Spleen (tissue), 7 donors: ENCODE measurements at regions not wholly inside any gene's neighbourhood (a gene's known extent, or its start where the extent isn't known, plus 50 kb on each side); places are given as distances from the start of the nearest gene placed in this dataset.

Experiments used
- POLR2A ChIP-seq, 3 donors: fragments of 450-650 bp; IDR thresholded peaks; one replicate each; pipeline ENCODE4 v1.5.1; 2017; ENCODE audit warnings: antibody characterized with exemption in 3 of 3, mild to moderate bottlenecking in 1 of 3
- POLR2AphosphoS5 ChIP-seq, 3 donors: sonication (generic); formaldehyde crosslinking; IDR thresholded peaks; one replicate each; pipeline ENCODE4 v1.5.1; 2017; ENCODE audit warnings: antibody characterized with exemption in 3 of 3
- TF ChIP-seq, protein P1 (sequence below), 11 experiments: fragments of 200-600 bp in 7 of 11; fragments of 450-650 bp in 4 of 11; sonication (generic) in 4 of 11; IDR thresholded peaks in 8 of 11; conservative IDR thresholded peaks in 3 of 11; 1 replicate in 7 of 11; 2 replicates in 4 of 11; pipeline versions ENCODE4 v1.4.0 to v1.8.0; 2016 to 2021; ENCODE audit warnings: antibody characterized with exemption in 11 of 11, inconsistent platforms in 4 of 11, mild to moderate bottlenecking in 1 of 11
- donor health status: DM: no; HTN: no; CAD: no; lungs with moderate emphysema.
- donor health status: DM: no; HTN: no; CAD: no.
- donor health status: DM: no; HTN: no; CAD: no.

DNA sequence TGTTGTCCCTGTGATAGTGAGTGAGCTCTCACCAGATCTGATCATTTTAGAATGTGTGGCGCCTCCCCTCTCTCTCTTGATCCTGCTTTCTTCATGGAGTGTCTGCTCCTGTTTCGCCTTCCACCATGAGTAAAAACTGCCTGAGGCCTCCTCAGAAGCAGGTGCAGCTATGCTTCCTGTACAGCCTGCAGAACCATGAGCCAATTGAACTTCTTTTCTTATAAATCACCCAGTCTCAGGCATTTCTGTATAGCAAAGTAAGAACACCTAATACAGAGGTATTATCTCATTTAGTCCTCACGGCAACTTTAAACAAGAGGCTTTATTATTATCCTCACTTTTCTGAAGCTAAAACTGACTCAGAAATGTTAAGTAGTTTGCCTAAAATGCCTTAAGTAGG, 81.3 kb upstream of the BTG1 start:
- no peak for TF ChIP-seq POLR2AphosphoS5 (IDR thresholded peaks at IDR 0.05)
- TF ChIP-seq, protein P1, sequence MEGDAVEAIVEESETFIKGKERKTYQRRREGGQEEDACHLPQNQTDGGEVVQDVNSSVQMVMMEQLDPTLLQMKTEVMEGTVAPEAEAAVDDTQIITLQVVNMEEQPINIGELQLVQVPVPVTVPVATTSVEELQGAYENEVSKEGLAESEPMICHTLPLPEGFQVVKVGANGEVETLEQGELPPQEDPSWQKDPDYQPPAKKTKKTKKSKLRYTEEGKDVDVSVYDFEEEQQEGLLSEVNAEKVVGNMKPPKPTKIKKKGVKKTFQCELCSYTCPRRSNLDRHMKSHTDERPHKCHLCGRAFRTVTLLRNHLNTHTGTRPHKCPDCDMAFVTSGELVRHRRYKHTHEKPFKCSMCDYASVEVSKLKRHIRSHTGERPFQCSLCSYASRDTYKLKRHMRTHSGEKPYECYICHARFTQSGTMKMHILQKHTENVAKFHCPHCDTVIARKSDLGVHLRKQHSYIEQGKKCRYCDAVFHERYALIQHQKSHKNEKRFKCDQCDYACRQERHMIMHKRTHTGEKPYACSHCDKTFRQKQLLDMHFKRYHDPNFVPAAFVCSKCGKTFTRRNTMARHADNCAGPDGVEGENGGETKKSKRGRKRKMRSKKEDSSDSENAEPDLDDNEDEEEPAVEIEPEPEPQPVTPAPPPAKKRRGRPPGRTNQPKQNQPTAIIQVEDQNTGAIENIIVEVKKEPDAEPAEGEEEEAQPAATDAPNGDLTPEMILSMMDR (IDR thresholded peaks at IDR 0.05 in 8 of 11, conservative IDR thresholded peaks at IDR 0.05 in 3 of 11): no peak
- no peak for TF ChIP-seq POLR2A (IDR thresholded peaks at IDR 0.05)
